Tibial nerve (tissue), 4 donors: ENCODE measurements at regions not wholly inside any gene's neighbourhood (a gene's known extent, or its start where the extent isn't known, plus 50 kb on each side); places are given as distances from the start of the nearest gene placed in this dataset.

ENCODE experiments used
- DNase-seq, 2 donors: peaks; one replicate each; pipeline ENCODE4 v3.0.0-alpha.2; 2019; ENCODE audit warnings: low spot score in 2 of 2
- H3K27ac ChIP-seq, 4 donors: fragments of 200-600 bp; sonication (generic) in 3 of 4; one replicate each; pipeline ENCODE4 v1.5.1; 2017 to 2019; ENCODE audit warnings: mild to moderate bottlenecking in 1 of 4
- H3K27me3 ChIP-seq, 2 donors: fragments of 200-600 bp; sonication (generic) in 1 of 2; one replicate each; pipeline versions ENCODE4 v1.5.1 to v1.6.0; 2017 to 2019
- H3K36me3 ChIP-seq, 3 donors: fragments of 200-600 bp; sonication (generic); one replicate each; pipeline ENCODE4 v1.5.1; 2018 to 2019
- H3K4me1 ChIP-seq, 4 donors: fragments of 200-600 bp; sonication (generic) in 3 of 4; one replicate each; pipeline ENCODE4 v1.5.1; 2017 to 2019
- H3K4me3 ChIP-seq, 4 donors: fragments of 200-600 bp; sonication (generic) in 3 of 4; one replicate each; pipeline ENCODE4 v1.5.1; 2017 to 2019; ENCODE audit warnings: mild to moderate bottlenecking in 1 of 4, moderate library complexity in 1 of 4
- H3K9me3 ChIP-seq, 4 donors: fragments of 200-600 bp; sonication (generic) in 3 of 4; one replicate each; pipeline ENCODE4 v1.5.1; 2017 to 2019
- EP300 ChIP-seq, 2 donors: sonication (generic); formaldehyde crosslinking; IDR thresholded peaks; one replicate each; pipeline ENCODE4 v1.6.1; 2017; ENCODE audit warnings: antibody characterized with exemption in 2 of 2, mild to moderate bottlenecking in 1 of 2
- POLR2A ChIP-seq, 2 donors: fragments of 450-650 bp; IDR thresholded peaks; one replicate each; pipeline ENCODE4 v1.6.1; 2017; ENCODE audit warnings: antibody characterized with exemption in 2 of 2, mild to moderate bottlenecking in 2 of 2, moderate library complexity in 2 of 2
- WGBS, 2 donors: methylation state at CpG; one replicate each; pipeline ENCODE4 v1.1.5; 2018; 5-methylcytosine and 5-hydroxymethylcytosine counted together
- TF ChIP-seq, protein P1 (sequence below), 5 experiments: fragments of 200-600 bp in 3 of 5; fragments of 450-650 bp in 2 of 5; sonication (generic) in 3 of 5; IDR thresholded peaks; one replicate each; pipeline ENCODE4 v1.5.1; 2016 to 2019; ENCODE audit warnings: antibody characterized with exemption in 5 of 5, mild to moderate bottlenecking in 3 of 5, moderate library complexity in 2 of 5

DNA sequence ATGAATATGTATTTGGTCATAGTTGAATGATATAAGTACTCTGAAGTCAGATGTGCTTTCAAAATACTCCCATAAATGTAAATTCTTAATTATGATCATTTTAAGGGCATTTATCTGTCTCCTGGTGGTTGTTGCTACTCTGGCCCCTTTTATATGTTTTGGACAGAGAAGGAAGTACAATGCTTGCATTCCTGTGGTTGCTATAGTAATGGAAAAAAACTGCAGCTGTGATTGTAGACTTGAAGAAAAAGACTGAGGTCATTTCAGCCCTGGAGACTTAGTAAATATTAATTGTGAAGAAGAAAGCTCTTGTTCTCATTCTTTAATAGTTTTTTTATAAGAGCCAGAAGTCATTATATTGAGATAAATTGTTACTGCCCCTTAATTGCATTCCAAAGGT is 70.2 kb upstream of the FERD3L start:
- Histone ChIP-seq H3K36me3 (no peaks in the 10 kb centered on the region), H3K4me3 (no peak overlapping the region), H3K9me3 (peaks cover 0 to 7% (median 0%) of the 10 kb centered on the region in 4 donors), H3K27me3 (no peaks in the 10 kb centered on the region), H3K27ac (no peak overlapping the region), H3K4me1 (no peaks in the 10 kb centered on the region)
- DNase-seq: no peak
- TF ChIP-seq POLR2A (IDR thresholded peaks at IDR 0.05) (no peak), EP300 (IDR thresholded peaks at IDR 0.05) (no peak)

- Histone ChIP-seq H3K4me3 (no peak overlapping the region), H3K4me1 (no peaks in the 10 kb centered on the region), H3K36me3 (no peaks in the 10 kb centered on the region), H3K27me3 (no peaks in the 10 kb centered on the region), H3K9me3 (peaks cover 0 to 7% (median 0%) of the 10 kb centered on the region in 4 donors), H3K27ac (no peak overlapping the region)
- no peak for DNase-seq
- TF ChIP-seq EP300 (IDR thresholded peaks at IDR 0.05): no peak
- TF ChIP-seq, protein P1, sequence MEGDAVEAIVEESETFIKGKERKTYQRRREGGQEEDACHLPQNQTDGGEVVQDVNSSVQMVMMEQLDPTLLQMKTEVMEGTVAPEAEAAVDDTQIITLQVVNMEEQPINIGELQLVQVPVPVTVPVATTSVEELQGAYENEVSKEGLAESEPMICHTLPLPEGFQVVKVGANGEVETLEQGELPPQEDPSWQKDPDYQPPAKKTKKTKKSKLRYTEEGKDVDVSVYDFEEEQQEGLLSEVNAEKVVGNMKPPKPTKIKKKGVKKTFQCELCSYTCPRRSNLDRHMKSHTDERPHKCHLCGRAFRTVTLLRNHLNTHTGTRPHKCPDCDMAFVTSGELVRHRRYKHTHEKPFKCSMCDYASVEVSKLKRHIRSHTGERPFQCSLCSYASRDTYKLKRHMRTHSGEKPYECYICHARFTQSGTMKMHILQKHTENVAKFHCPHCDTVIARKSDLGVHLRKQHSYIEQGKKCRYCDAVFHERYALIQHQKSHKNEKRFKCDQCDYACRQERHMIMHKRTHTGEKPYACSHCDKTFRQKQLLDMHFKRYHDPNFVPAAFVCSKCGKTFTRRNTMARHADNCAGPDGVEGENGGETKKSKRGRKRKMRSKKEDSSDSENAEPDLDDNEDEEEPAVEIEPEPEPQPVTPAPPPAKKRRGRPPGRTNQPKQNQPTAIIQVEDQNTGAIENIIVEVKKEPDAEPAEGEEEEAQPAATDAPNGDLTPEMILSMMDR (IDR thresholded peaks at IDR 0.05): no peak
- TF ChIP-seq POLR2A (IDR thresholded peaks at IDR 0.05): no peak
- 73 to 76% methylated on average over 6 of the region's 6 CpGs for WGBS, 2 donors
Measured at GRCh38 chr7:19213746-19214145, 68.5 kb upstream of the FERD3L start.

- H3K4me3 ChIP-seq: no peak overlapping the region
- no peak for TF ChIP-seq EP300 (IDR thresholded peaks at IDR 0.05)
- TF ChIP-seq POLR2A (IDR thresholded peaks at IDR 0.05): no peak
- TF ChIP-seq, protein P1 (IDR thresholded peaks at IDR 0.05): no peak
- H3K9me3 ChIP-seq: peaks cover 0 to 7% (median 0%) of the 10 kb centered on the region in 4 donors
- no peak for DNase-seq
- H3K4me1 ChIP-seq: no peaks in the 10 kb centered on the region
- H3K27me3 ChIP-seq: peaks cover 0 to 2% of the 10 kb centered on the region in 2 donors
- WGBS, 2 donors: 51 to 59% methylated on average over 5 of the region's 5 CpGs
- no peak overlapping the region for H3K27ac ChIP-seq
- no peaks in the 10 kb centered on the region for H3K36me3 ChIP-seq
Measured at GRCh38 chr7:19210893-19211413, 65.7 kb upstream of the FERD3L start.

- no peak overlapping the region for H3K27ac ChIP-seq
- peaks cover 0 to 2% of the 10 kb centered on the region in 2 donors for H3K27me3 ChIP-seq
- H3K36me3 ChIP-seq: no peaks in the 10 kb centered on the region
- H3K9me3 ChIP-seq: peaks cover 0 to 7% (median 0%) of the 10 kb centered on the region in 4 donors
- no peak for DNase-seq
- H3K4me3 ChIP-seq: no peak overlapping the region
- H3K4me1 ChIP-seq: no peaks in the 10 kb centered on the region
- TF ChIP-seq POLR2A (IDR thresholded peaks at IDR 0.05): no peak
- TF ChIP-seq, protein P1 (IDR thresholded peaks at IDR 0.05): no peak
- TF ChIP-seq EP300 (IDR thresholded peaks at IDR 0.05): no peak
- 91 to 92% methylated on average over 1 of the region's 1 CpG for WGBS, 2 donors
Measured at GRCh38 chr7:19209166-19209696, 64.0 kb upstream of the FERD3L start.

GRCh38 chr7:19206721-19207120 is 61.5 kb upstream of the FERD3L start:
- WGBS, 2 donors: 61 to 67% methylated on average over 4 of the region's 4 CpGs
- Histone ChIP-seq H3K4me3 (no peak overlapping the region), H3K4me1 (no peaks in the 10 kb centered on the region), H3K36me3 (no peaks in the 10 kb centered on the region), H3K9me3 (no peaks in the 10 kb centered on the region), H3K27ac (no peak overlapping the region), H3K27me3 (peaks cover 0 to 2% of the 10 kb centered on the region in 2 donors)
- TF ChIP-seq, protein P1 (IDR thresholded peaks at IDR 0.05): no peak
- TF ChIP-seq POLR2A (IDR thresholded peaks at IDR 0.05) (no peak), EP300 (IDR thresholded peaks at IDR 0.05) (no peak)
- no peak for DNase-seq
